GM18520 (cell line): ENCODE measurements at regions not wholly inside any gene's neighbourhood (a gene's known extent, or its start where the extent isn't known, plus 50 kb on each side); places are given as distances from the start of the nearest gene placed in this dataset.

Experiments used
- ATAC-seq: cut with Tn5 transposase; IDR thresholded peaks from one replicate; pipeline ENCODE4 v1.9.1; 2021; ENCODE audit not compliant: unreplicated experiment

GRCh38 chr2:18503376-18504228 is 56.9 kb downstream of the RDH14 start:
- ATAC-seq = no peak

- ATAC-seq = no peak
These were observed 58.3 kb downstream of the RDH14 start for GRCh38 chr2:18502142-18502541.

- no peak for ATAC-seq
These were observed 58.7 kb downstream of the RDH14 start for GRCh38 chr2:18501729-18502128.

GRCh38 chr2:18501156-18501555 is 59.3 kb downstream of the RDH14 start:
- ATAC-seq = no peak

- no peak for ATAC-seq
These were observed 60.1 kb downstream of the RDH14 start for GRCh38 chr2:18500333-18500732.

GRCh38 chr2:18498531-18498930 is 61.9 kb downstream of the RDH14 start:
- no peak for ATAC-seq

- no peak for ATAC-seq
These were observed 63.9 kb downstream of the RDH14 start for GRCh38 chr2:18496516-18496915.

GRCh38 chr2:18495058-18495457 is 65.4 kb downstream of the RDH14 start:
- ATAC-seq = no peak

GRCh38 chr2:18492721-18493120 is 67.7 kb downstream of the RDH14 start:
- ATAC-seq = no peak

- ATAC-seq = no peak
These were observed 68.9 kb downstream of the RDH14 start for GRCh38 chr2:18491577-18491976.

- no peak for ATAC-seq
These were observed 69.6 kb downstream of the RDH14 start for GRCh38 chr2:18490901-18491300.

GRCh38 chr2:18487106-18487913 is 73.1 kb downstream of the RDH14 start:
- ATAC-seq = no peak

GRCh38 chr2:18484625-18485024 is 75.8 kb downstream of the RDH14 start:
- ATAC-seq = no peak

GRCh38 chr2:18483896-18484295 is 76.6 kb downstream of the RDH14 start:
- no peak for ATAC-seq

- ATAC-seq = no peak
These were observed 77.8 kb downstream of the RDH14 start for GRCh38 chr2:18482666-18483065.

GRCh38 chr2:18479947-18480369 is 80.5 kb downstream of the RDH14 start:
- no peak for ATAC-seq

GRCh38 chr2:18477293-18477692 is 83.2 kb downstream of the RDH14 start:
- ATAC-seq = no peak

- ATAC-seq = no peak
These were observed 84.0 kb downstream of the RDH14 start for GRCh38 chr2:18476484-18476883.

GRCh38 chr2:18475884-18476283 is 84.6 kb downstream of the RDH14 start:
- ATAC-seq = no peak

GRCh38 chr2:18474700-18475099 is 85.8 kb downstream of the RDH14 start:
- no peak for ATAC-seq

- no peak for ATAC-seq
These were observed 86.9 kb downstream of the RDH14 start for GRCh38 chr2:18473241-18474181.
